NCI-H2107 (cell line): ENCODE measurements at regions not wholly inside any gene's neighbourhood (a gene's known extent, or its start where the extent isn't known, plus 50 kb on each side); places are given as distances from the start of the nearest gene placed in this dataset.

Source experiments
- DNase-seq: peaks from one replicate; lab custom pipeline; 2025; lab: John Stamatoyannopoulos, UW

DNA sequence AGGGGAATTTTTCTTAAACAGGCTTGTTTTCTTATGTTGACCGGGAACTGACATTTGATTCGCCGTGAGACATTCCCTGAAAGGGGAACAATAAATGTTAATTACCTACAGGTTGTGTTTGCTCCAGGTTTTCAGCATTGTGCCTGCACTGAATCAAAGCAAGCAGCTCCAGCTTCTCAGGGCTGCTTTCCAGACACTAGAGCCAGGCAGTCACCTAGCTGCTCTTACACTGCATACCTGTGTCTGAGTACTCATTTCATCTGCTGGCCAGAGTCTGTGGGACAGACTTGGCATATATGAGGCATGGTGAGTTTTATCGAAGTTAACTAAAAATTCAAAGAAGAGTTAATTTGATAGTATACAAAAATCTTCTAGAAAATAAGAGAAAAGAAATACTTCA, 951.8 kb upstream of the MAP3K7 start:
- no peak for DNase-seq

- DNase-seq: no peak
Observed at GRCh38 chr6:91534614-91535013, 947.7 kb upstream of the MAP3K7 start.

- DNase-seq: no peak
Observed at GRCh38 chr6:91523511-91523910, 936.6 kb upstream of the MAP3K7 start.

DNA sequence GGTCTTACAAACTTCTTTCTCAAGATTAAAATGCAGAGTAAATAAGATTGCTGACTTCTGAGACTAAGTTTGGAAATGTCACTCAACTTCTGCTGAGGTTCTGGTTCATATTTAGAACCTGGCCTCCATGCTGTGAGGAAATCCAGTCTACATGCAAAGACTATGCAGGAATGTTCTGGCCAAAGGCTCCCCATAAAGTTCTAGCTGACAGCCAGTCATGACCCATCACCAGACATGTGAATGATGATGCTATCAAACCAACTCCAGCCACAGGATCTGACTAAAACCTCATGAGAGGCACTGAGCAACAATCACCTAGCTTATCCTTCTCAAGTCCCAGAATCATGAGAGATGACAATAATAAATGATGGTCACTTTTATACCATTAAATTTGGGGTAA, 935.1 kb upstream of the MAP3K7 start:
- DNase-seq: no peak

GRCh38 chr6:91509711-91510110, 922.8 kb upstream of the MAP3K7 start:
- DNase-seq: no peak

GRCh38 chr6:91509039-91509438, 922.2 kb upstream of the MAP3K7 start:
- DNase-seq: no peak

- no peak for DNase-seq
Observed at GRCh38 chr6:91506509-91506908, 919.6 kb upstream of the MAP3K7 start.

DNA sequence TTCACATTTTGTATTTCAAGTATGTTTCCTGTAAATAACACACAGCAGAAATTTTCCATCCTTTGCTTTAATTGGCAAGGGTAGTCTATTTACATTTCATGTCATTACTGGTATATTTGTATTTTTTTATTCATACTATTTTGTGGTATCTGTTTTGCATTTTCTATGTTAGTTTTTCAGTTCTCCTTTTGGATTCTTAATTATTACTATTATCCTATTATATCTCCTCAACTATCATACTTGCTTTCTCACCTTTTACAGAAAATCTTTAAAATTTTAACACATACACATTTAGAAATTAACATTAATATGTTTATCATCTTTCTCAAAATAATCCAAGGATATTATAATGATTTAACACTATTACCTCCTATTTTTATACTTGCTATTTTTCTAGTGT, 918.3 kb upstream of the MAP3K7 start:
- DNase-seq: no peak

DNA sequence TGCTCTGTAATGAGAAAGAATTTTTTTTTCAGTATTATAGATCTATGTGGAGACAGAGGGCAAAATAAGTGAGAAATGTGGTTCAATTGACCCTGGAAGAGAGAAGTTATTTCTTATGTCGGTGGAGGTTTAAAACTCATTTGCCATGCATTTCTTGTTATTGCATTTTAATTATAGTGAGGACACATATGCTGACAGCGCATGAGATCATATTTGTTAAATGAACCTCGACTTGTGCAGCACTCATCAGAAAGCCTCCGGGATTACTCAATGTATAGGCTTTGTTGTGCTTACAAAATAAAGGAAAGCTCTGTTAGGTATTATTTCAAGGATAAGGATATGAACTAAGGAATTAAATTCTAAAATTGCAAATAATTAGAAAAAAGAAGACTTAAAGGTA, 915.1 kb upstream of the MAP3K7 start:
- no peak for DNase-seq

DNA sequence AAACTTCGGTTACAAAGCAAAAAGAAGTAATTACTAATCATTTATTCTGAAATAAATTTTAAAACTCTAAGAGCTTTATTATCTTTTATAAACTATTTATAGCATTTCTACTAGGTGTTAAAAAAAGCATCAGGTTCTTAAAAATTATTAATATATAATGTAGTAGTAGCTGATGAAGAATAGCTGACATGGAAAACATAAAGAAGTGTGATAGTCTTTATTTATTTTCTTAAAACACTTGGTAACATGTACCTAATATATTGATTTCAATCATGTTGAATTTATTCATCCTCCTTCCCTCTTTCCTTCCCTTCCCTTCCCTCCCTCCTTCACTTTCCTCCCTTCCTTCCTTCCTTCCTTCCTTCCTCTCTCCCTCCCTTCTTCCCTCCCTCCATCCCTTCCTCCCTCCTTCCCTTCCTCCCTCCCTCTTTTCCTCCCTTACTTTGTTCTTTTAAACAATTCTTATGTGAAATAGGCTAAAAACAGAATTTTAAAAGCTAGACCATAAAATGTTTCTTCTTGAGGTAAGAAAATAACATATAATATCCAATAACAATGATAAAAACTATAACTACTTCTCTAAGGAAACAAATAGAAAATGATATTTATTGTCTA, 913.9 kb upstream of the MAP3K7 start:
- no peak for DNase-seq

DNA sequence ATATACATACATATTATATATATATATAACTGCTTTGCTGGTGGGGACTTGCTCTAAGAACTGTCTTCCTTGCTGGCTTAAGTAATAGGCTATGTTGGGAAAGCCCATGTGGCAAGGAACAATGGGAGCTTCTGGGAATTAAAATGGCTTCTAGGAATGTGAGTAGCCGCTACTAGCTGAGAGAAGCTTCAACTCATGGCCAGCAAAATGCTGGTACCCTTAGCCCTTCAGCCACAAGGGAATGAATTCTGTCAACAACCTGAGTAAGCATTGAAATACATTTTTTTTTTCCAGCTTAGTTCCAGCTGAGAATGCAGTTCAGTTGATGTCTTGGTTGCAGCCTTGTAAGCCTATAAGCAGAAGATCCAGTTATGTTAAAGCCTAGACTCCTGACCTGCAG, 911.7 kb upstream of the MAP3K7 start:
- no peak for DNase-seq

DNA sequence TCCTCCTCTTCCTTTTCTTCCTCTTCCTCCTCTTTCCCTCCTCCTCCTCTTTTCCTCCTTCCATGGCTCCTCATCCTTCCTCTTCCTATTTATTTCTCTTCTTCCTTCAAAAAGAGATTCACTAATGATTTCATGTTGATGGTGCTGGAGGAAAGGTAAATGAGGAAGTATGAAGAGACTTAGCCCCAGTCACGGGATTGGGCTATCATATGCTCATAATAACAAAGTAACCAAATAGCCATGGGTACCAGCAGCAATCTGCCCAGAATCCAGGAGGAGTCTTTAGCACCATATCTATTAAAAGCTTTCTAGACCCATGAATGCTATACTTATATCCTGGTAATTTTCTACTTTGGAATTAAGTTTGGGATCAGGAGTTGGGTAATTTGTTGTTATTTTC, 910.9 kb upstream of the MAP3K7 start:
- DNase-seq: no peak

DNA sequence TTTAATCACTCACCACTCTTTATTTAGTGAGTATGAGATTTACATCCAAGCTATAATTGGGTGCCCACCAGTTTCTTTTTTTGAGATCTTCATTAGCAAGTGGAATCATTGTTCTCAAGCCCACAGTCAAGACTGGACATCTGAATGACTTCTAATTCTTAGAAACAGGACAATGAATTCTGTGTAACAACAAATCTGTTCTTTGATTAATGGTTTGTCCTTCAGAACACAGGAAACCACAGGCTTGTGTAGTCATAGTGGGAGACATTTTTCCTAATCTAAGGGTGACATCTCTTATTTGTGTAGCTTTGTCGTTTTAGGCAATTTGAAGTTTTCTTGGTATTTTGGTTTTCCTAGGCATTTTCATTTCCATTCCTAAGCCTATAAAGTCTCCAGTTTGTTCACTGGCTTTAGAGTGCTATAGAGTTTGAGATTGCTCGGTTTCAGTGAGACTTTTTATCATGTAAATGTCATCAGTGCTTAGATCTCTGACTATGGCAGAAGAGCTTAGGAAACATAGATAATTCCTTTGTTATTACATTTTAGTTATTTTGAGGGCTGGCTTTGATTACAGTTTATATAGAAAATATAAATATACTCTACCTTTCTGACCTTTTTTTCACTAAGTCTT, 903.9 kb upstream of the MAP3K7 start:
- DNase-seq: no peak

DNA sequence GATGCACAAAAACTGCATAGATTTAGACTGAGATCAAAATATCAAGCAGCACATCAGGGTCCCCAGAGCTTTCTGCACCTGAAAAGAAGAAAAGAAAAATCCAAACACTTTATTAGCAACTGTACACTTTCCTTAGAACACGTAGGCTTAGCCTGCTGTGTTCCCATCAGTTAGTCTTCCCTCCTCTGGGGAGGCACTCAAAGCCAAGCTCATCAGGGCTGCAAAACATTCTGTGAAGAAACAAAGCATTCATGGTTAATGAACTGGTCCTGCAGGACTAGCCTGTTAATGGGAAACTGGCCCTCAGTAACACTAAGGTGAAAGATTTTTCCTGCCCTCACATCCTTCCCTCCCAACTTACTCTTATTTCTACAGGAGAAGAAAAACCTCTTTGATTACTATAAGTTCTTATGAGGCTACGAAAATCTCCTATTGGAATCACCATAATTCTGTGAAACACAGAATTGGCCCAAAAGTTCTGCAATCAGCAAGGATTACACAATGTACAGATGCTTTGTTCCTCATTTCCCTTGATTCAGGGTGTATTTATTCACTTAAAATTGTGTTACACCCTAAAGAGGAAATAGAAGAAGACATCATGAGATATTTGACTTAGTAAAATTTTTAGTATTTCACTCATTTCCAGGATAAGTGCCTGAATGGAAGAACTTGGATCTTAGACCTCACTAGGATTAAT, 901.0 kb upstream of the MAP3K7 start:
- no peak for DNase-seq

DNA sequence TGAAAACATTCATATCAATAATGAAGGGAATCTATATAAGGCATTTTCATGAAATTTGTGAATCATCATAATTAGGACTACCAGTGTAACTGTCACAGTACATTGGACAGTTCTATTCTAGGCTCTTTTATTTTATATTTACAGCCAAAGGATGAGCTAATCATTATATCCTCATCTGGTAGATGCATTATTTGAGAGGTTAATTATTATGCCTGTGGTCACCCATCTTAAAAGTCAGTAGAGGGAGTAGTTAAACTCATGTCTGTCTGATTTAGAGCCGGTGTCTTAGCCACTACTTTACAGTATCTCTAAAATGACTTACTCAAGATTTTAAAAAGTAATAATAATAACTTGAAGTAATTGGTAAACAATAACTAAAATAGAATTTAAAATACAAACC, 899.3 kb upstream of the MAP3K7 start:
- DNase-seq: no peak

GRCh38 chr6:91485047-91485446, 898.2 kb upstream of the MAP3K7 start:
- DNase-seq: no peak

DNA sequence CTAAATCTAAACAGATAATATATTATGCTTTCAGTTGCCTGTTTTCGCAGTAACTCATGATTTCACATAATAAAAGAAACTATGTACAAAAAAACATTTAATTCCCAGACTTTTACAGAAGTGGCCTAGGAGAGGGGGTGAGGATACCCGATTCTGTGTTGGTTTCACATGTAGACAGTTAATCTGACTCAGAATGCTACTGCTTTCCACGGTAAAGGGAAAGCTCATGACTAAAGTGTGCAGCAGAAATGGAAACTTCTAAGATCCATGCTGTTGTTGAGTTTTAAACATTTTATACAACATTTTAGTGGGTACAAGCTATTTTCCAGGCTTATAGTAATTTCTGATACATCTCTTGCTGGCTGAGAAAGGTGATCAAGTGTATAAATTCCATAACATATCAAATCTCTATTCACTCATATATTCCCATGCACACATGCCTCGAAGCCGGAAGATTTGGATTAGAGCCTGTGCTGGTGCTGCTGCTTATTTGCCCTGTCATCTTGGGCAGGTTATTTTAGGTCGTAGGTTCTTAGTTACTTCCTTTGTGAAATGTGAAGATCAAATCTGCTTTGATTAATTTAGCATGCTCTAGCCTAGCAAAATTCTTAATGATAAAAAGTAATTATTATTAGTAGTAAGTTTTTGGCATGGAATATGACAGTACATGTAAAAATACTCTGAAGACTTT, 896.7 kb upstream of the MAP3K7 start:
- no peak for DNase-seq

GRCh38 chr6:91482498-91482897, 895.6 kb upstream of the MAP3K7 start:
- no peak for DNase-seq

- DNase-seq: no peak
Observed at GRCh38 chr6:91480402-91480801, 893.5 kb upstream of the MAP3K7 start.

GRCh38 chr6:91477688-91478087, 890.8 kb upstream of the MAP3K7 start:
- no peak for DNase-seq

DNA sequence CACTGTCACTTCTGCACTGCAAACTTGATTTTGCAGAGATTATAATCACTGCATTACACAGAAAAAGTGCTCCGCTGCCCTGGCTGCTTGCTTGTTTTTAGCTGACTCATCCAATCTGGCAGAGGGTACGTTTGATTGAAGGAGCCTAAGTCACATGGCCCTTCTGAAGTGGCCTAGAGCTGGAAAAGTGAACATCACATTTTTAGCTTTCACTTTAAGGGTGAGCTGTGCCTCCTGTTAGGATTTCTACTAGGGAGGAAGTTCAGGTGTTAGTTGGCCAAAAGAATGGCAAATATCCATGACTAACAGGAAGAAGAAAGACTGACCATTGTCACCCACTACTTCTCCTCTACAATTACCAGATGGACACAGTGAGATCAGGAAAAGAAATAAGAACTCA, 889.1 kb upstream of the MAP3K7 start:
- no peak for DNase-seq

- no peak for DNase-seq
Observed at GRCh38 chr6:91465393-91465792, 878.5 kb upstream of the MAP3K7 start.

DNA sequence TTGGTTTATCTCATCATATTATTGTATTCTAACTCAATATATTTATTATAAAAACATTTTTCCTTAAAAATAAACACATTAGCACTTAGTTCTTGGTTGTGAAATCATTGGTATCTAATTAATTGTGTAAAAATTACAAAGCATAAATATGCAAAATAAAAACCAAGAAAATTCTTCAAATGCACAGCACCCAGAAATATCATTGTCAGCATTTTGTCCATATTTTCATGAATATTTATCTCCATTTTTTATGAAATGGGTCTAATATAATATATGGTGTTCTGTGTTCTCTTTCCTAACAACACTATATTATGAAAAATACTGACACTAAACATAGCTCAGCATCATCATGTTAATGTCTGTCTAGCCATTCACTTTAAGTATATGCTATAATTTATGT, 877.8 kb upstream of the MAP3K7 start:
- no peak for DNase-seq
